Liver (tissue), 3 donors: ENCODE measurements at regions not wholly inside any gene's neighbourhood (a gene's known extent, or its start where the extent isn't known, plus 50 kb on each side); places are given as distances from the start of the nearest gene placed in this dataset.

ENCODE experiments used
- FOXA1 ChIP-seq: IDR thresholded peaks from 2 replicates; pipeline ENCODE4 v1.6.1; 2016; ENCODE audit warnings: antibody characterized with exemption
- HNF4A ChIP-seq, 2 donors: conservative IDR thresholded peaks; 2 replicates each; pipeline ENCODE4 v1.6.1; 2016; ENCODE audit warnings: antibody characterized with exemption in 2 of 2, mild to moderate bottlenecking in 2 of 2
- JUND ChIP-seq, 2 donors: IDR thresholded peaks; 2 replicates each; pipeline ENCODE4 v1.6.1; 2016; ENCODE audit warnings: antibody characterized with exemption in 2 of 2
- MAX ChIP-seq: IDR thresholded peaks from 2 replicates; pipeline ENCODE4 v1.6.1; 2016; ENCODE audit warnings: antibody characterized with exemption
- RAD21 ChIP-seq, 2 donors: IDR thresholded peaks; 2 replicates each; pipeline ENCODE4 v1.6.1; 2016; ENCODE audit warnings: antibody characterized with exemption in 2 of 2, mild to moderate bottlenecking in 2 of 2
- REST ChIP-seq: IDR thresholded peaks from 2 replicates; pipeline ENCODE4 v1.6.1; 2016; ENCODE audit warnings: antibody characterized with exemption, mild to moderate bottlenecking
- SP1 ChIP-seq: IDR thresholded peaks from 2 replicates; pipeline ENCODE4 v1.6.1; 2018; ENCODE audit warnings: antibody characterized with exemption, mild to moderate bottlenecking
- YY1 ChIP-seq: IDR thresholded peaks from 2 replicates; pipeline ENCODE4 v1.6.1; 2016; ENCODE audit warnings: antibody characterized with exemption, mild to moderate bottlenecking
- ZBTB33 ChIP-seq: IDR thresholded peaks from 2 replicates; pipeline ENCODE4 v1.6.1; 2016; ENCODE audit warnings: antibody characterized with exemption
- TF ChIP-seq, protein P1 (sequence below): fragments of 150-350 bp; IDR thresholded peaks from 2 replicates; pipeline ENCODE4 v1.5.1; 2017; ENCODE audit warnings: improper control_type of control experiment, low read depth, low read length; ENCODE audit not compliant: missing input control
- donor health status: healthy.
- donor health status: healthy.

DNA sequence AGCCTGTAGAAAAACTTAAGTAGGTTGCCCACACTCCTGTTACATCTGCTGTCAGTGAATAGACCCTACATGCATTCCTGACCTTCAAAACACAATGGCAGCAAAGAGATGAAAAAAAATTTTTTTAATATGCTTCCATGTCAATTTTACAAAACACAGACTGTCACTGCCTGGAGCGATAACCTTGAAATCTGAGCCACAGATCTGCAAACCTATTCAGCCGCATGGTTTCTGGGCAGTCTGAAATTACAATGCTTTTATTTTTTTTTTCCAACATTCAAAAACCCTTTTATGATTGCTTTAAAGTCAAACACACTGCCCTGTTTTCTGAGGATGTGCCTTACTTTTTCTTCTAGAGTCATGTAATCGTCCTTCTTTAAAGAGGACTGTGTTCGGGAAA lies 264.9 kb upstream of the PUDP start:
- TF ChIP-seq, protein P1, sequence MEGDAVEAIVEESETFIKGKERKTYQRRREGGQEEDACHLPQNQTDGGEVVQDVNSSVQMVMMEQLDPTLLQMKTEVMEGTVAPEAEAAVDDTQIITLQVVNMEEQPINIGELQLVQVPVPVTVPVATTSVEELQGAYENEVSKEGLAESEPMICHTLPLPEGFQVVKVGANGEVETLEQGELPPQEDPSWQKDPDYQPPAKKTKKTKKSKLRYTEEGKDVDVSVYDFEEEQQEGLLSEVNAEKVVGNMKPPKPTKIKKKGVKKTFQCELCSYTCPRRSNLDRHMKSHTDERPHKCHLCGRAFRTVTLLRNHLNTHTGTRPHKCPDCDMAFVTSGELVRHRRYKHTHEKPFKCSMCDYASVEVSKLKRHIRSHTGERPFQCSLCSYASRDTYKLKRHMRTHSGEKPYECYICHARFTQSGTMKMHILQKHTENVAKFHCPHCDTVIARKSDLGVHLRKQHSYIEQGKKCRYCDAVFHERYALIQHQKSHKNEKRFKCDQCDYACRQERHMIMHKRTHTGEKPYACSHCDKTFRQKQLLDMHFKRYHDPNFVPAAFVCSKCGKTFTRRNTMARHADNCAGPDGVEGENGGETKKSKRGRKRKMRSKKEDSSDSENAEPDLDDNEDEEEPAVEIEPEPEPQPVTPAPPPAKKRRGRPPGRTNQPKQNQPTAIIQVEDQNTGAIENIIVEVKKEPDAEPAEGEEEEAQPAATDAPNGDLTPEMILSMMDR = no peak
- TF ChIP-seq JUND (IDR thresholded peaks at IDR 0.05) (no peak), REST (no peak), ZBTB33 (no peak), YY1 (no peak), SP1 (no peak), FOXA1 (no peak), RAD21 (IDR thresholded peaks at IDR 0.05) (no peak), MAX (no peak), HNF4A (conservative IDR thresholded peaks at IDR 0.05) (no peak)
